ENCODE measurements at regions not wholly inside any gene's neighbourhood (a gene's known extent, or its start where the extent isn't known, plus 50 kb on each side); places are given as distances from the start of the nearest gene placed in this dataset.

DNA sequence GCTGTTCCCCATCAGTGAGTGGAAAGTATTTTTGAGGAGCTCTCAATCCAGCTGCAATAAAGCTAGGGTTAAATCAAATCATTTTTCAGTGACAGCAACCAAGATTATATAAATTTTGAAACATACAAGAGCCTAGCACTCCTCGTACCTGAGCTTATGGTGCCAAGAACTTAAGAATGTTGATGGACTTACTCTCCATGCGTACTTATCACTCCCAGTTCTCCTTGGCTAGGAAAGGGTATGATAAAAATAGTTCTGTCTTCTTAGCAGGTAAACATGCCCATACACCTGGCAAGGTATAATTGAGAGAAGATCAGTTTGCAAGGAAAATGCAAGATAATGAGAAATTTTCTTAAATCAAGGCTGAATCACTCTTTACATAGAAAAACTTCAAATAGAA is 64.5 kb upstream of the SEMA6D start:
- H2AFZ ChIP-seq (ENCODE audit: low read length) = no peak overlapping the region
- H3K4me3 ChIP-seq (ENCODE audit: low read depth, low read length, poor library complexity, severe bottlenecking) = no peak overlapping the region
- H3K4me1 ChIP-seq (ENCODE audit: insufficient read depth, low read length, severe bottlenecking) = no peaks in the 10 kb centered on the region
- H3K36me3 ChIP-seq (ENCODE audit: insufficient read depth, low read length) = no peaks in the 10 kb centered on the region
- H3K9ac ChIP-seq (ENCODE audit: low read length) = no peak overlapping the region
- H3F3A ChIP-seq (ENCODE audit: insufficient read depth, low read length) = no peaks in the 10 kb centered on the region
- H4K20me1 ChIP-seq (ENCODE audit: insufficient read depth, low read length) = no peaks in the 10 kb centered on the region
- H3K9me3 ChIP-seq (ENCODE audit: low read length) = no peaks in the 10 kb centered on the region
- H3K4me2 ChIP-seq (ENCODE audit: low read length) = no peak overlapping the region
- no peaks in the 10 kb centered on the region for H3K9me2 ChIP-seq (ENCODE audit: low read depth, low read length)
- no peaks in the 10 kb centered on the region for H3K27me3 ChIP-seq (ENCODE audit: insufficient read depth, low read length)
- TF ChIP-seq CTCF (IDR thresholded peaks at IDR 0.05; ENCODE audit: low read length) (no peak), EZH2 (IDR thresholded peaks at IDR 0.05; ENCODE audit: borderline replicate concordance, low read length) (no peak)
- no peaks in the 10 kb centered on the region for H3K79me2 ChIP-seq (ENCODE audit: insufficient read depth, low read length)
- H3K27ac ChIP-seq (ENCODE audit: low read depth, low read length, poor library complexity, severe bottlenecking) = no peak overlapping the region

DNA sequence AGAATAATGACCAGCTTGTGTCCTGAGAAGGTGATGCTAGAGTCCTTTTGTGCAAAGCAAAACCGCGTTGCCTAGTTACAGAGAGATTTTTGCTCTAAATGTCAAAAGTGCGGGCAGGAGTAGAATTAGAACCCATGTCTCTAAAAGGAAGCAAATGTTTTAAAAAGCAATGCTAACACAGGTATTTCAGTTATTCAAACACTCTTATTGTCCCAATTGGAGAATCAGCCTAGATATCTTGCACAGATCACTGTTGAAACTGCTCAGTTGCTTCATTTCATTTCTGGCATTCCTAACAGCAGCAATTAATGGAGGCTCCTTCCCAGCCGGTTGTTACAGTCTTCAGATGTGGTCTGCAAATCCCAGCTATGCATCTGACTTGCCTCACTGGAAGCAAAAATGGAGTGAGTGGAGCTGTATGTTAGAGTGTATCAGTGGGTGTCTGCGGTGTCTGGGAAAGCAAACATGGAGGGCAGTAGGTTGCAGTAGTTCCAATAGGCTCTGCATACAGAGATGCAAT is 55.6 kb upstream of the SEMA6D start:
- H3K4me1 ChIP-seq (ENCODE audit: insufficient read depth, low read length, severe bottlenecking) = no peaks in the 10 kb centered on the region
- no peaks in the 10 kb centered on the region for H4K20me1 ChIP-seq (ENCODE audit: insufficient read depth, low read length)
- H3K4me3 ChIP-seq (ENCODE audit: low read depth, low read length, poor library complexity, severe bottlenecking) = no peak overlapping the region
- H3K9ac ChIP-seq (ENCODE audit: low read length) = no peak overlapping the region
- no peaks in the 10 kb centered on the region for H3K9me2 ChIP-seq (ENCODE audit: low read depth, low read length)
- no peaks in the 10 kb centered on the region for H3K36me3 ChIP-seq (ENCODE audit: insufficient read depth, low read length)
- H3K27ac ChIP-seq (ENCODE audit: low read depth, low read length, poor library complexity, severe bottlenecking) = no peak overlapping the region
- H3K9me3 ChIP-seq (ENCODE audit: low read length) = no peaks in the 10 kb centered on the region
- no peaks in the 10 kb centered on the region for H3K27me3 ChIP-seq (ENCODE audit: insufficient read depth, low read length)
- H3K79me2 ChIP-seq (ENCODE audit: insufficient read depth, low read length) = no peaks in the 10 kb centered on the region
- no peaks in the 10 kb centered on the region for H3F3A ChIP-seq (ENCODE audit: insufficient read depth, low read length)
- H3K4me2 ChIP-seq (ENCODE audit: low read length) = no peak overlapping the region
- no peak for TF ChIP-seq EZH2 (IDR thresholded peaks at IDR 0.05; ENCODE audit: borderline replicate concordance, low read length)
- no peak for TF ChIP-seq CTCF (IDR thresholded peaks at IDR 0.05; ENCODE audit: low read length)
- H2AFZ ChIP-seq (ENCODE audit: low read length) = no peak overlapping the region

GRCh38 chr15:47663101-47663500 is 54.2 kb upstream of the SEMA6D start:
- no peak overlapping the region for H3K4me2 ChIP-seq (ENCODE audit: low read length)
- H3K9ac ChIP-seq (ENCODE audit: low read length) = no peak overlapping the region
- H3K27me3 ChIP-seq (ENCODE audit: insufficient read depth, low read length) = no peaks in the 10 kb centered on the region
- no peak overlapping the region for H3K27ac ChIP-seq (ENCODE audit: low read depth, low read length, poor library complexity, severe bottlenecking)
- no peaks in the 10 kb centered on the region for H3K9me3 ChIP-seq (ENCODE audit: low read length)
- H3K36me3 ChIP-seq (ENCODE audit: insufficient read depth, low read length) = no peaks in the 10 kb centered on the region
- H3K4me3 ChIP-seq (ENCODE audit: low read depth, low read length, poor library complexity, severe bottlenecking) = no peak overlapping the region
- H2AFZ ChIP-seq (ENCODE audit: low read length) = no peak overlapping the region
- no peaks in the 10 kb centered on the region for H3K9me2 ChIP-seq (ENCODE audit: low read depth, low read length)
- no peaks in the 10 kb centered on the region for H4K20me1 ChIP-seq (ENCODE audit: insufficient read depth, low read length)
- H3F3A ChIP-seq (ENCODE audit: insufficient read depth, low read length) = no peaks in the 10 kb centered on the region
- H3K4me1 ChIP-seq (ENCODE audit: insufficient read depth, low read length, severe bottlenecking) = no peaks in the 10 kb centered on the region
- TF ChIP-seq EZH2 (IDR thresholded peaks at IDR 0.05; ENCODE audit: borderline replicate concordance, low read length) (no peak), CTCF (IDR thresholded peaks at IDR 0.05; ENCODE audit: low read length) (no peak)
- H3K79me2 ChIP-seq (ENCODE audit: insufficient read depth, low read length) = no peaks in the 10 kb centered on the region
